Right hindlimb (tissue), 1 donor: ENCODE measurements at regions not wholly inside any gene's neighbourhood (a gene's known extent, or its start where the extent isn't known, plus 50 kb on each side); places are given as distances from the start of the nearest gene placed in this dataset.

Experiments used
- DNase-seq: peaks from one replicate; pipeline ENCODE4 v3.0.0-alpha.2; 2018

- DNase-seq: no peak
These were observed 164.3 kb upstream of the AKR1E2 start for GRCh38 chr10:4661511-4662255.

- no peak for DNase-seq
These were observed 167.2 kb upstream of the AKR1E2 start for GRCh38 chr10:4658777-4659176.

- peak; percentile 67 for DNase-seq
These were observed 169.3 kb upstream of the AKR1E2 start for GRCh38 chr10:4656576-4657194.

GRCh38 chr10:4655879-4656278, 170.1 kb upstream of the AKR1E2 start:
- DNase-seq: no peak

- DNase-seq: no peak
These were observed 170.6 kb upstream of the AKR1E2 start for GRCh38 chr10:4655406-4655805.

GRCh38 chr10:4654496-4654895, 171.5 kb upstream of the AKR1E2 start:
- no peak for DNase-seq

GRCh38 chr10:4653160-4653559, 172.8 kb upstream of the AKR1E2 start:
- DNase-seq: no peak

GRCh38 chr10:4652111-4653010, 173.6 kb upstream of the AKR1E2 start:
- no peak for DNase-seq

GRCh38 chr10:4651404-4652037, 174.5 kb upstream of the AKR1E2 start:
- no peak for DNase-seq

GRCh38 chr10:4650582-4650981, 175.4 kb upstream of the AKR1E2 start:
- DNase-seq: peak; percentile 26

GRCh38 chr10:4649886-4650508, 176.0 kb upstream of the AKR1E2 start:
- DNase-seq: no peak

GRCh38 chr10:4649471-4649870, 176.5 kb upstream of the AKR1E2 start:
- DNase-seq: no peak

- peak; percentile 61 for DNase-seq
These were observed 177.0 kb upstream of the AKR1E2 start for GRCh38 chr10:4648999-4649398.

GRCh38 chr10:4647109-4647785, 178.8 kb upstream of the AKR1E2 start:
- DNase-seq: no peak

GRCh38 chr10:4646547-4646946, 179.5 kb upstream of the AKR1E2 start:
- DNase-seq: no peak

GRCh38 chr10:4645836-4646235, 180.2 kb upstream of the AKR1E2 start:
- no peak for DNase-seq

GRCh38 chr10:4643471-4643870, 182.5 kb upstream of the AKR1E2 start:
- DNase-seq: no peak

GRCh38 chr10:4639960-4640359, 186.0 kb upstream of the AKR1E2 start:
- DNase-seq: no peak

- no peak for DNase-seq
These were observed 187.9 kb upstream of the AKR1E2 start for GRCh38 chr10:4638099-4638498.

GRCh38 chr10:4637657-4638056, 188.3 kb upstream of the AKR1E2 start:
- DNase-seq: no peak

GRCh38 chr10:4635883-4636282, 190.1 kb upstream of the AKR1E2 start:
- no peak for DNase-seq

GRCh38 chr10:4635388-4635787, 190.6 kb upstream of the AKR1E2 start:
- no peak for DNase-seq
